ENCODE measurements at regions not wholly inside any gene's neighbourhood (a gene's known extent, or its start where the extent isn't known, plus 50 kb on each side); places are given as distances from the start of the nearest gene placed in this dataset.

- Histone ChIP-seq H3K9ac (ENCODE audit: insufficient read length) (no peak overlapping the region), H3K9me3 (ENCODE audit: low read depth, low read length) (no peaks in the 10 kb centered on the region), H3K36me3 (ENCODE audit: insufficient read depth, low read length) (no peaks in the 10 kb centered on the region), H3K4me3 (no peak overlapping the region), H3K27ac (no peak overlapping the region)
- DNase-seq (ENCODE audit: low read depth, low spot score): no peak
- TF ChIP-seq FOXP2 (optimal IDR thresholded peaks at IDR 0.05; ENCODE audit: control extremely low read depth, extremely low read length, insufficient read depth) (no peak), POLR2AphosphoS5 (IDR thresholded peaks at IDR 0.05; ENCODE audit: borderline replicate concordance, low read depth, low read length) (no peak), EZH2 (IDR thresholded peaks at IDR 0.05) (no peak)
These were observed 99.8 kb downstream of the MRPL39 start for GRCh38 chr21:25507522-25507921.

DNA sequence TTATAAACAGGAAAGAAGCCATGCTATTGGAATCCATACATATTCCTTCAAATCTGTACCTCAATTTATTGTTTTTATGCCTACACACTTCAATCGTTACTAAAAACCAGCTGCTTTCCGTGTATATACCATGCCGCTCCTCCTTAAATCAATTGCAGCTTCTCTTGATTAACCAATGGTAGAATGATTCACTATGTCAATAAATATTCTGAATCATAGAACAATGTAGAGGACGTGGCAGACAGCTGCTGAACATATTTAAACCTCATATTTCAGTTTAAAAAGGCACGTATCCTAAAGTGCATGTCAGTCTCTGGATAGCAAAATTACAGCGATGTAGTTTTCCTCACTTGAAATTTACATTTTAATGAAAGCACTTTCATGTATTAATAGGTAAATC is 100.4 kb downstream of the MRPL39 start:
- Histone ChIP-seq H3K9ac (ENCODE audit: insufficient read length) (no peak overlapping the region), H3K36me3 (ENCODE audit: insufficient read depth, low read length) (no peaks in the 10 kb centered on the region), H3K9me3 (ENCODE audit: low read depth, low read length) (no peaks in the 10 kb centered on the region), H3K4me3 (no peak overlapping the region), H3K27ac (no peak overlapping the region)
- DNase-seq (ENCODE audit: low read depth, low spot score): no peak
- TF ChIP-seq EZH2 (IDR thresholded peaks at IDR 0.05): no peak
- no peak for TF ChIP-seq FOXP2 (optimal IDR thresholded peaks at IDR 0.05; ENCODE audit: control extremely low read depth, extremely low read length, insufficient read depth)
- TF ChIP-seq POLR2AphosphoS5 (IDR thresholded peaks at IDR 0.05; ENCODE audit: borderline replicate concordance, low read depth, low read length): no peak

- Histone ChIP-seq H3K4me3 (no peak overlapping the region), H3K27ac (no peak overlapping the region), H3K9me3 (ENCODE audit: low read depth, low read length) (no peaks in the 10 kb centered on the region), H3K9ac (ENCODE audit: insufficient read length) (no peak overlapping the region), H3K36me3 (ENCODE audit: insufficient read depth, low read length) (no peaks in the 10 kb centered on the region)
- DNase-seq (ENCODE audit: low read depth, low spot score): no peak
- TF ChIP-seq EZH2 (IDR thresholded peaks at IDR 0.05) (no peak), FOXP2 (optimal IDR thresholded peaks at IDR 0.05; ENCODE audit: control extremely low read depth, extremely low read length, insufficient read depth) (no peak), POLR2AphosphoS5 (IDR thresholded peaks at IDR 0.05; ENCODE audit: borderline replicate concordance, low read depth, low read length) (no peak)
These were observed 101.0 kb downstream of the MRPL39 start for GRCh38 chr21:25506261-25506660.

- no peaks in the 10 kb centered on the region for H3K36me3 ChIP-seq (ENCODE audit: insufficient read depth, low read length)
- DNase-seq (ENCODE audit: low read depth, low spot score): no peak
- H3K27ac ChIP-seq: no peak overlapping the region
- no peak overlapping the region for H3K4me3 ChIP-seq
- no peak for TF ChIP-seq EZH2 (IDR thresholded peaks at IDR 0.05)
- no peak for TF ChIP-seq FOXP2 (optimal IDR thresholded peaks at IDR 0.05; ENCODE audit: control extremely low read depth, extremely low read length, insufficient read depth)
- no peak for TF ChIP-seq POLR2AphosphoS5 (IDR thresholded peaks at IDR 0.05; ENCODE audit: borderline replicate concordance, low read depth, low read length)
- H3K9ac ChIP-seq (ENCODE audit: insufficient read length): no peak overlapping the region
- no peaks in the 10 kb centered on the region for H3K9me3 ChIP-seq (ENCODE audit: low read depth, low read length)
These were observed 103.3 kb downstream of the MRPL39 start for GRCh38 chr21:25503981-25504380.

DNA sequence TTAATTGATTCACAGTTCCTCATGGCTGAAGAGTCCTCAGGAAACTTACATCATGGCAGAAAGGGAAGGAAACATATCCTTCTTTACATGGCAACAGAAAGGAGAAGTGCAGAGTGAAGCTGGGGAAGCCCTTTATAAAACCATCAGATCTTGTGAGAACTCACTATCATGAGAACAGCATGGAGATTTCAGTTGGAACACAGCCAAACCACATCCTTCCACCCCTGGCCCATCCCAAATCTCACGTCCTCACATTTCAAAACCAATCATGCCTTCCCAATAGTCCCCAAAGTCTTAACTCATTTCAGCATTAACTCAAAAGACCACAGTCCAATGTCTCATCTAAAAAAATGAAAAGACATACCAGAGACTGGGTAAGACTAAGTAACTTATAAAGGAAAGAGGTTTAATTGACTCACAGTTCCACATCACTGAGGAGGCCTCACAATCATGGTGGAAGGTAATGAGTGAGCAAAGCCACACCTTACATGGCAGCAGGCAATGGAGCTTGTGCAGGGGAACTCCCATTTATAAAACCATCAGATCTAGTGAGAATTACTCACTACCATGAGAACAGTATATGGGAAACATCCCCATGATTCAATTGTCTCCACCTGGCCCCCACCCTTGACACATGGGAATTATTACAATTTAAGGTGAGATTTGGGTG is 105.2 kb downstream of the MRPL39 start:
- DNase-seq (ENCODE audit: low read depth, low spot score): no peak
- Histone ChIP-seq H3K9ac (ENCODE audit: insufficient read length) (no peak overlapping the region), H3K9me3 (ENCODE audit: low read depth, low read length) (no peaks in the 10 kb centered on the region), H3K27ac (no peak overlapping the region), H3K4me3 (no peak overlapping the region), H3K36me3 (ENCODE audit: insufficient read depth, low read length) (no peaks in the 10 kb centered on the region; the same call in 1 of the 2 replicates)
- TF ChIP-seq EZH2 (IDR thresholded peaks at IDR 0.05) (no peak), FOXP2 (optimal IDR thresholded peaks at IDR 0.05; ENCODE audit: control extremely low read depth, extremely low read length, insufficient read depth) (no peak)

DNA sequence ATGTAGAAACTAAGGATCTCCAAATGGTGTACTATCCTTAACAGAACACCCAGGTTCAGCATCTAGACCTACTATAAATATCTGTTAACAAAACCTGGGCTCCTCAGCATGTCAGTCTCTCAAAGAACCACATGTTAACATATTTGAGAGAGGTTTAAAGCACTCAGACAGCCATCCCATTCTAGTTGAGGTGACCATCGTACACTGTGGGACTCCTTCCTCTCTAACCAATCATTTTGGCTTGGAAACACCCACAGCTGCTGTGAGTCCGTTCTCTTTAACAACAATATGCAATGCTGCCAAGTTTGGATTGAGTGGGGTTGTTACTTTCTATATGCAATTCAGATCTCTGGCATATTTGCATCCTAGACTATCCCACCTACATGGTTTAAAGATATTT is 105.8 kb downstream of the MRPL39 start:
- H3K9me3 ChIP-seq (ENCODE audit: low read depth, low read length): no peaks in the 10 kb centered on the region
- no peaks in the 10 kb centered on the region; the same call in 1 of the 2 replicates for H3K36me3 ChIP-seq (ENCODE audit: insufficient read depth, low read length)
- no peak for DNase-seq (ENCODE audit: low read depth, low spot score)
- no peak overlapping the region for H3K9ac ChIP-seq (ENCODE audit: insufficient read length)
- TF ChIP-seq EZH2 (IDR thresholded peaks at IDR 0.05) (no peak), FOXP2 (optimal IDR thresholded peaks at IDR 0.05; ENCODE audit: control extremely low read depth, extremely low read length, insufficient read depth) (no peak), POLR2AphosphoS5 (IDR thresholded peaks at IDR 0.05; ENCODE audit: borderline replicate concordance, low read depth, low read length) (no peak)
- no peak overlapping the region for H3K27ac ChIP-seq
- no peak overlapping the region for H3K4me3 ChIP-seq

- TF ChIP-seq POLR2AphosphoS5 (IDR thresholded peaks at IDR 0.05; ENCODE audit: borderline replicate concordance, low read depth, low read length): no peak
- TF ChIP-seq EZH2 (IDR thresholded peaks at IDR 0.05): no peak
- TF ChIP-seq FOXP2 (optimal IDR thresholded peaks at IDR 0.05; ENCODE audit: control extremely low read depth, extremely low read length, insufficient read depth): no peak
- no peaks in the 10 kb centered on the region for H3K9me3 ChIP-seq (ENCODE audit: low read depth, low read length)
- DNase-seq (ENCODE audit: low read depth, low spot score): no peak
These were observed 106.7 kb downstream of the MRPL39 start for GRCh38 chr21:25500598-25500997.

DNA sequence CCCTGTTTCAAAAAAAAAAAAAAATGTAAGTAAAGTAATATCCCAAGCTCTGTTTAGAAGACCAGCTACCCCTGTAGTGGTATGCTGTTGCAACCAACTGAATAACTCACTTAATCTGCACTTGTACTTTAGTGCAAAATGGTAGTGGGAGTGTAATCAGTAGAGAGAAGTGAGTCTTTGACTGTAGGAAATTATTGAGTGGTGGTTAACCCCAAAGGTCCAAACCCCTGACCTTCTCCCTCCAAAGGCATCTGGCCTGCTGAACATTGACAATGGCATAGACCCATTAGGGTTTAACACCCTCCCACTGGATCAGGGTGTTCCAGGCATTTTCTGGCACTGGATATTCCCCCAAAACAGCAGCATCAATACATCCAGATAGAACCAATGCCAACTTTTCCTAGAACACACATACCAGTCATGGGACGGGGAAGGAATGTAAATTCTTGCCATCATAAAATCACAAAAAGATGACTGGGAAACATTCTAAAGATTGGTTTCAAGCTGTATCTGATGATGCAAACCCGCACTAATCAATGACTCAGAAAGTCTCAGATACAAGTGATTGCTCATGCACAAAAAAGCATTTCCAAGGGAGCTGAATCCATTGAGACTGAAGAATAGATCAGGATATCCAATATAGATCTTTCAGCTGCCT is 110.3 kb downstream of the MRPL39 start:
- Histone ChIP-seq H3K36me3 (ENCODE audit: insufficient read depth, low read length) (no peaks in the 10 kb centered on the region; the same call in 1 of the 2 replicates), H3K27ac (no peak overlapping the region), H3K9me3 (ENCODE audit: low read depth, low read length) (no peaks in the 10 kb centered on the region), H3K4me3 (no peak overlapping the region), H3K9ac (ENCODE audit: insufficient read length) (no peak overlapping the region)
- DNase-seq (ENCODE audit: low read depth, low spot score): no peak
- TF ChIP-seq POLR2AphosphoS5 (IDR thresholded peaks at IDR 0.05; ENCODE audit: borderline replicate concordance, low read depth, low read length) (no peak), FOXP2 (optimal IDR thresholded peaks at IDR 0.05; ENCODE audit: control extremely low read depth, extremely low read length, insufficient read depth) (no peak), EZH2 (IDR thresholded peaks at IDR 0.05) (no peak)

More at GRCh38 chr21:25500598-25500997, 106.7 kb downstream of the MRPL39 start:
- Histone ChIP-seq H3K4me3 (no peak overlapping the region), H3K9ac (ENCODE audit: insufficient read length) (no peak overlapping the region), H3K36me3 (ENCODE audit: insufficient read depth, low read length) (no peaks in the 10 kb centered on the region; the same call in 1 of the 2 replicates), H3K27ac (no peak overlapping the region)

Measured in SK-N-MC (cell line).